ENCODE measurements at regions not wholly inside any gene's neighbourhood (a gene's known extent, or its start where the extent isn't known, plus 50 kb on each side); places are given as distances from the start of the nearest gene placed in this dataset.

DNA sequence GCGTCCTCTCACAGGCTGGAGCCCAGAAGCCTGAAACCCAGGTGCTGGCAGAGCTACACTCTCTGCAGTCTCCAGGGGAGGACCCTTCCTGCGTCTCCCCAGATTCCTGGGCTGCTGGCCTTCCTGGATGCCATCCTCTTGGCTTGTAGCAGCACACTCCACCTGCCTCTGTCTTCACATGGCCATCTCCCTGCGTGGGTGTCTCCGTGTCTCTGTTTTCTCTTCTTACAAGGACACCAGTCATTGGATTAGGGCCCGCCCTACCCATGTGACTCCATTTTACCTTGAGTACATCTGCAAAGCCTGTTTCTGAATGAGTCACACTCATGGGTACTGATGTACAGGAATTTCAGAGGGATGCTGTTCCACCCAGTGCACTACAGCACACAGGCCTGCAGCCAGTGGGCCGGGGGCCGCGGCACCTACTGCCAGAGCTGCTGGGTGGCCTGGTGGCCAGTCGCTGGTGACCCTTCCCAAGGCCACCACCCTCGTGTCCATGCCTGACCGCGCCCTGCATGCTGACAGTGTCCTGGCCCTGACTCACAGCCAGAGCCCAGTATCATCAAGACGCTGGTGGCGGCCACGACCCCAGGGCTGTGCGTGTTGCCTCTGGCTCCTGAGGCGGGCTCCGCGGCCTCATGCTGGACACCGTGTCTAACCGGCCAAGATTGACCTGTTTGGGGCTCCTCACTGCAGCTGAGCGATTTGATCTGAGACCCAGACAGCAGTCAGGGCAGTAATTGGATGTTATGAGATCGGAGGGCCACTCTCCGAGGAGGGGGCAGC lies 63.6 kb upstream of the NKX1-1 start:
- ATAC-seq (ENCODE audit: low FRiP score) = no peak
- DNase-seq (ENCODE audit: low spot score) = no peak

DNA sequence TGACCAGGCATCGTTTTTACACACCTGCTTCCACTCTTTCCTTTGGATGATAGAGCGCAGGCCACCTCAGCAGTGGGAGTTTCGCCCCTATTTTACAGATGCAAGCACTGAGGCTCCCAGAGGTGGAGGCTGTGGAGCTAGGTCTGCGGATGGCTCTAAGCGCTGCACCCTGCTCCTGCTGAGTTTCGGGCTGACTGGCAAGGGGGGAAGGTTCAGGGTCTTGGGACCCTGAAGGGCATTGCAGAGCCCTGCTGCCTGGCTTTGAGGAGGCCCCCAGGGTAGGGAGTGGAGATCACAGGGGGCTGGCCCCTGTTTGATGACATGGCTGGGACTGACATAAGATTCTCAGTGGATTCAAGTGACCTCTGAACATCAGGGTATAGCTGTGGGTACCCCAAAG lies 62.8 kb upstream of the NKX1-1 start:
- ATAC-seq (ENCODE audit: low FRiP score) (no peak), DNase-seq (ENCODE audit: low spot score) (no peak)
- TF ChIP-seq, protein P1, sequence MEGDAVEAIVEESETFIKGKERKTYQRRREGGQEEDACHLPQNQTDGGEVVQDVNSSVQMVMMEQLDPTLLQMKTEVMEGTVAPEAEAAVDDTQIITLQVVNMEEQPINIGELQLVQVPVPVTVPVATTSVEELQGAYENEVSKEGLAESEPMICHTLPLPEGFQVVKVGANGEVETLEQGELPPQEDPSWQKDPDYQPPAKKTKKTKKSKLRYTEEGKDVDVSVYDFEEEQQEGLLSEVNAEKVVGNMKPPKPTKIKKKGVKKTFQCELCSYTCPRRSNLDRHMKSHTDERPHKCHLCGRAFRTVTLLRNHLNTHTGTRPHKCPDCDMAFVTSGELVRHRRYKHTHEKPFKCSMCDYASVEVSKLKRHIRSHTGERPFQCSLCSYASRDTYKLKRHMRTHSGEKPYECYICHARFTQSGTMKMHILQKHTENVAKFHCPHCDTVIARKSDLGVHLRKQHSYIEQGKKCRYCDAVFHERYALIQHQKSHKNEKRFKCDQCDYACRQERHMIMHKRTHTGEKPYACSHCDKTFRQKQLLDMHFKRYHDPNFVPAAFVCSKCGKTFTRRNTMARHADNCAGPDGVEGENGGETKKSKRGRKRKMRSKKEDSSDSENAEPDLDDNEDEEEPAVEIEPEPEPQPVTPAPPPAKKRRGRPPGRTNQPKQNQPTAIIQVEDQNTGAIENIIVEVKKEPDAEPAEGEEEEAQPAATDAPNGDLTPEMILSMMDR (IDR thresholded peaks at IDR 0.05) = no peak

More for the DNA sequence above, 63.6 kb upstream of the NKX1-1 start:
- TF ChIP-seq, protein P1 (IDR thresholded peaks at IDR 0.05) = no peak

DNA sequence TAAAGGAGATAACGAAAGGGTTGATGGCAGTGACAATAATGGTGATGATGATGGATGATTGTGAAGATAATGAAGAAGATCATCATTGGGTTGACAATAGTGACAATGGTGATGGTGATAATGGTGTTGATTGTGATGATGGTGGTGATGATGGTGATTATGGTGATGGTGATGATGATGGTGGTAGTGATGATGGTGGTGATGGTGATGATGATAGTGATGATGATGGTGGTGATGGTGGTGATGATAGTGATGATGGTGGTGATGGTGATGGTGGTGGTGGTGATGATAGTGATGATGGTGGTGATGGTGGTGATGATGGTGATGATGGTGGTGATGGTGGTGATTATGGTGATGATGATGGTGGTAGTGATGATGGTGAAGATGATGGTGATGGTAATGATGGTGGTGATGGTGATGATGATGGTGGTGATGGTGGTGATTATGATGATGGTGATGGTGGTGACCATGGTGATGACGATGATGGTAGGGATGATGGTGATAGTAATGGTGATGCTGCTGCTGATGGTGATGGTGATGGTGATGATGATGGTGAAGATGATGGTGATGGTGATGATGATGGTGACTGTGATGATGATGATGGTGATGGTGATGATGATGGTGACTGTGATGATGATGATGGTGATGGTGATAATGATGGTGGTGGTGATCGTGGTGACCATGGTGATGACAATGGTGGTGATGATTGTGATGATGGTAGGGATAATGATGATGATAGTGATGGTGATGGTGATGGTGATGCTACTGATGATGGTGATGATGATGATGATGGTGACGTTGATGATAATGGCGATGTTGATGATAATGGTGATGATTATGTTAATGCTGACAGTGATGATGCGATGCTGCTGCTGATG lies 61.6 kb upstream of the NKX1-1 start:
- TF ChIP-seq, protein P1 (IDR thresholded peaks at IDR 0.05) = no peak
- DNase-seq (ENCODE audit: low spot score) (no peak), ATAC-seq (ENCODE audit: low FRiP score) (no peak)

DNA sequence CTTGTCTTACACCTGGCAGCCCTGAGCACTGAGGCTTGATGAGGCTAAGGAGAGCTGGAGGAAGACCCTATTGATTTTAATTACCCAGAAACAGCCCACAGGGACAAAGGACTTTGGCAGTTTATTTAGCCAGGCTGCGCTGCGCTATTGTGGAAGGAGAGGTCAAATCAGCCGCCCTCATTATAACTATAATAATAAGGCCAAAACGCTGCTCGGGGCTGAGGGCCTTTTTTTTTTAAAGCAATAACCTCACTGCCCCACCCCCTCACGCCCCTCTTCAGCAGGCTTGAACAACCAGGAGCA lies 60.6 kb upstream of the NKX1-1 start:
- DNase-seq (ENCODE audit: low spot score) (no peak), ATAC-seq (ENCODE audit: low FRiP score) (no peak)
- TF ChIP-seq, protein P1 (IDR thresholded peaks at IDR 0.05) = no peak

DNA sequence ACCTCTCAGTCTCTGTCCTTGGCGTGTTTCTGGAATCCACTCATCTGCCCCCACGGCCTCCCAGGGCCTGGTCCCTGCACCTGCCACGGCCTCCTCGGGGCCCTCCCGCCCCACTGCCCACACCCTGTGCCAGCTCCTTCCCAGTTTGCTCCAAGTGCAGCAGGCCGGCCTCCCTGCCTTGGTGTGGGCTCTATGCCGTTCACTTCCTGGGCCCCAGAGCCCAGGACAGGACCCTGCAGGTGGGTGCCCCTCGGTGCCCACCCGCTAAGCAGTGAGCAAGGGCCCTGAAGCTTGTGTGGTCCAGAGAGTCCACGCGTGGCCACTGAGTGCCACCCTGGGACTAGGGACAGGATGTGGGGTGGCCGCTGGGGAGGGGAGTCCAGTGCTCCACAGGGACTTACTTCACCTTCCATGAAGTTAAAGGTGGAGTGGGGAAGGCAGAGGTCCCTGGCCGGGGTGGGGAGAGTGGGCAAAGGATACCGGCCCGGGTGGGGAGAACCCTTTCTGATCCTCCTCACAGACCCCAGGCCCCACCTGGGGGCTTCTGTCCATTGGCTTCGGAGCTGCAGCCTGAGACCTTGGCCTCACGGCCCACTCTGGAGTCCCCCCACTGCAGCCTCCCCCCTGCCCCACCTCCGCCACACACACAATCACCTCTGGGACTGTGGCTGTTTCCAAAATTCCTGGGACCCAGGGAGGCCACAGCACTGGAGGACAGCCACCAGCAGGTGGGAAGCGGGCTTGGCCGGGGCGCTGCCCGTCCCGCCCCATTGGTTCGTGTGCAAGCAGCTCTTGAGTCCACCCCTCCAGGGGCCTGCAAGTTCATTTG lies 60.0 kb upstream of the NKX1-1 start:
- no peak for ATAC-seq (ENCODE audit: low FRiP score)
- TF ChIP-seq, protein P1 (IDR thresholded peaks at IDR 0.05) = no peak
- no peak for DNase-seq (ENCODE audit: low spot score)

DNA sequence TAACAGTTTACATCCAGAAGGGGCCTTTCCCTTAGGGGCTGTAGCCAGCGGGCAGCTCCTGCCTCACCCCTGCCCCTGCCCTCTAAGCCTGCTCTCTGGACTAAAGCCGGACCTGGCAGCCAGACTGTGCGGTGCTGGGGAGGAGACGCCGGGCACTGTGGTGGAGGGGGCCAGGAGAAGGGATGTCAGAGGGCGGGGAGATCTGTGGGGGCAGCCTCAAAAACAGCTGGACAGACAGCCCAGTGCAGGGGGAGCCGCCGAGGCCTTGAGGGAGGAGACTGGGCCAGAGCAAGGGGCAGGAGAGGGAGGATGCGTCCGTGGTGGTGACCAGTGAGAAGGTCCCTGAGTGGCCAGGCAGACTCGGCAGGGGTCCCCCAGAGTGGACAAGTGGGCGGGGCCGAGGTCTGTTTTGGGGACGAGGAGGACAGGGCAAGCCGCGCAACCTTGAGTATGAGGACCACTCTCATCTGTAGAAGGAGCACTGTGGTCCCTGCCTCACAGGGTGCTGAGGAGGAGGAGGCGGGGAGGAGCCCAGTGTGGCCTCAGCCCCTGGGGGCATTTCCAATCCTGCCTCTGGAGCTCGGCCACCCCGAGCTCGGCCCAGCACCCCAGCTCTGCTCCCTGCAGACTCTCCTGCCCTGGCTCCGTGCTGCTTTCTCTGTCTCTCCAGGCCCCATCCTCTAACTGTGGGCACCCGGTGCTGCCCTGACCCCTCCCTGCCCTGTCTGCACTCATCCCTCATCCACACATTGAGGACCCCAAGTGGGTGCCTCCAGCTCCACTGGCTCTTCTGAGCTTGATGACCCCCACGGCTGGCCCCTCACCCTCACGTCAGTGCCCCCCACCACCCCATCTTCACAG lies 59.2 kb upstream of the NKX1-1 start:
- TF ChIP-seq, protein P1 (IDR thresholded peaks at IDR 0.05) = no peak
- no peak for DNase-seq (ENCODE audit: low spot score)

More for the DNA sequence above, 59.2 kb upstream of the NKX1-1 start:
- no peak for ATAC-seq (ENCODE audit: low FRiP score)
